ENCODE measurements at regions not wholly inside any gene's neighbourhood (a gene's known extent, or its start where the extent isn't known, plus 50 kb on each side); places are given as distances from the start of the nearest gene placed in this dataset.

- POLR2A ChIA-PET = no interaction called here
- no peak for DNase-seq
- H3K4me1 Mint-ChIP-seq = no peaks in the 10 kb centered on the region
Observed at GRCh38 chr1:29831500-29832117, 595.3 kb downstream of the PTPRU start.

GRCh38 chr1:29830916-29831315 is 594.6 kb downstream of the PTPRU start:
- no peak for DNase-seq
- Mint-ChIP-seq H3K27me3 (no peaks in the 10 kb centered on the region), H3K4me3 (no peak overlapping the region), H3K27ac (no peak overlapping the region), H3K4me1 (no peaks in the 10 kb centered on the region), H3K9me3 (no peaks in the 10 kb centered on the region), H3K36me3 (ENCODE audit: low read depth) (no peaks in the 10 kb centered on the region)
- POLR2A ChIA-PET = no interaction called here
- CTCF ChIA-PET = no interaction called here

More at GRCh38 chr1:29831500-29832117, 595.3 kb downstream of the PTPRU start:
- Mint-ChIP-seq H3K27me3 (no peaks in the 10 kb centered on the region), H3K4me3 (no peak overlapping the region), H3K27ac (no peak overlapping the region), H3K9me3 (no peaks in the 10 kb centered on the region), H3K36me3 (ENCODE audit: low read depth) (no peaks in the 10 kb centered on the region)
- CTCF ChIA-PET = no interaction called here

GRCh38 chr1:29830383-29830782 is 594.1 kb downstream of the PTPRU start:
- Mint-ChIP-seq H3K27ac (no peak overlapping the region), H3K9me3 (no peaks in the 10 kb centered on the region)
- POLR2A ChIA-PET = no interaction called here

GRCh38 chr1:29829448-29830344 is 593.4 kb downstream of the PTPRU start:
- no peaks in the 10 kb centered on the region for H3K36me3 Mint-ChIP-seq (ENCODE audit: low read depth)
- no peak for DNase-seq
- H3K27me3 Mint-ChIP-seq = no peaks in the 10 kb centered on the region
- ChIA-PET CTCF (interaction anchor here (0.6 kb wide), 1 partner anchor 813 kb away, joined by 3 read pairs; no protein-coding TSS in a partner anchor), POLR2A (no interaction called here)
- no peak overlapping the region for H3K27ac Mint-ChIP-seq
- H3K4me1 Mint-ChIP-seq = no peaks in the 10 kb centered on the region
- no peak overlapping the region for H3K4me3 Mint-ChIP-seq
- no peaks in the 10 kb centered on the region for H3K9me3 Mint-ChIP-seq

More at GRCh38 chr1:29830383-29830782, 594.1 kb downstream of the PTPRU start:
- Mint-ChIP-seq H3K27me3 (no peaks in the 10 kb centered on the region), H3K4me1 (no peaks in the 10 kb centered on the region), H3K36me3 (ENCODE audit: low read depth) (no peaks in the 10 kb centered on the region), H3K4me3 (no peak overlapping the region)
- no peak for DNase-seq
- CTCF ChIA-PET = no interaction called here

- CTCF ChIA-PET = interaction anchor here (0.6 kb wide), 1 partner anchor 812 kb away, joined by 3 read pairs; no protein-coding TSS in a partner anchor
- Mint-ChIP-seq H3K4me3 (no peak overlapping the region), H3K27ac (no peak overlapping the region), H3K9me3 (no peaks in the 10 kb centered on the region), H3K27me3 (no peaks in the 10 kb centered on the region), H3K4me1 (no peaks in the 10 kb centered on the region), H3K36me3 (ENCODE audit: low read depth) (no peaks in the 10 kb centered on the region)
- DNase-seq = no peak
- POLR2A ChIA-PET = no interaction called here
Observed at GRCh38 chr1:29828526-29829447, 592.5 kb downstream of the PTPRU start.

- ChIA-PET POLR2A (no interaction called here), CTCF (interaction anchor here (0.7 kb wide), 1 partner anchor 10 kb away, joined by 3 read pairs; no protein-coding TSS in a partner anchor)
- no peak overlapping the region for H3K4me3 Mint-ChIP-seq
- no peaks in the 10 kb centered on the region for H3K36me3 Mint-ChIP-seq (ENCODE audit: low read depth)
- no peaks in the 10 kb centered on the region for H3K4me1 Mint-ChIP-seq
- H3K9me3 Mint-ChIP-seq = no peaks in the 10 kb centered on the region
- no peaks in the 10 kb centered on the region for H3K27me3 Mint-ChIP-seq
- no peak for DNase-seq
- H3K27ac Mint-ChIP-seq = no peak overlapping the region
Observed at GRCh38 chr1:29827801-29828525, 591.6 kb downstream of the PTPRU start.

GRCh38 chr1:29827237-29827750 is 591.0 kb downstream of the PTPRU start:
- DNase-seq = no peak
- CTCF ChIA-PET = interaction anchor here (0.7 kb wide), 1 partner anchor 11 kb away, joined by 3 read pairs; no protein-coding TSS in a partner anchor
- POLR2A ChIA-PET = no interaction called here
- Mint-ChIP-seq H3K36me3 (ENCODE audit: low read depth) (no peaks in the 10 kb centered on the region), H3K27me3 (no peaks in the 10 kb centered on the region), H3K4me3 (no peak overlapping the region), H3K27ac (no peak overlapping the region), H3K4me1 (no peaks in the 10 kb centered on the region), H3K9me3 (no peaks in the 10 kb centered on the region)

- H3K27ac Mint-ChIP-seq = no peak overlapping the region
- no peaks in the 10 kb centered on the region for H3K27me3 Mint-ChIP-seq
- no peaks in the 10 kb centered on the region for H3K36me3 Mint-ChIP-seq (ENCODE audit: low read depth)
- no peaks in the 10 kb centered on the region for H3K9me3 Mint-ChIP-seq
- DNase-seq = no peak
- ChIA-PET CTCF (no interaction called here), POLR2A (no interaction called here)
- no peaks in the 10 kb centered on the region for H3K4me1 Mint-ChIP-seq
- no peak overlapping the region for H3K4me3 Mint-ChIP-seq
Observed at GRCh38 chr1:29826646-29827045, 590.3 kb downstream of the PTPRU start.

- CTCF ChIA-PET = no interaction called here
Observed at GRCh38 chr1:29825941-29826415, 589.7 kb downstream of the PTPRU start.

GRCh38 chr1:29825274-29825940 is 589.1 kb downstream of the PTPRU start:
- H3K9me3 Mint-ChIP-seq = no peaks in the 10 kb centered on the region
- no peak for DNase-seq
- H3K4me3 Mint-ChIP-seq = no peak overlapping the region
- POLR2A ChIA-PET = no interaction called here
- H3K4me1 Mint-ChIP-seq = no peaks in the 10 kb centered on the region
- CTCF ChIA-PET = no interaction called here
- peaks cover 7% of the 10 kb centered on the region for H3K27me3 Mint-ChIP-seq
- H3K27ac Mint-ChIP-seq = no peak overlapping the region
- no peaks in the 10 kb centered on the region for H3K36me3 Mint-ChIP-seq (ENCODE audit: low read depth)

More at GRCh38 chr1:29825941-29826415, 589.7 kb downstream of the PTPRU start:
- peaks cover 5% of the 10 kb centered on the region for H3K27me3 Mint-ChIP-seq
- no peak overlapping the region for H3K27ac Mint-ChIP-seq
- H3K4me3 Mint-ChIP-seq = no peak overlapping the region
- no peak for DNase-seq
- no peaks in the 10 kb centered on the region for H3K4me1 Mint-ChIP-seq
- H3K9me3 Mint-ChIP-seq = no peaks in the 10 kb centered on the region
- POLR2A ChIA-PET = no interaction called here
- H3K36me3 Mint-ChIP-seq (ENCODE audit: low read depth) = no peaks in the 10 kb centered on the region

- no peak overlapping the region for H3K4me3 Mint-ChIP-seq
- POLR2A ChIA-PET = no interaction called here
- H3K9me3 Mint-ChIP-seq = no peaks in the 10 kb centered on the region
- H3K27ac Mint-ChIP-seq = no peak overlapping the region
- DNase-seq = no peak
- CTCF ChIA-PET = no interaction called here
- no peaks in the 10 kb centered on the region for H3K36me3 Mint-ChIP-seq (ENCODE audit: low read depth)
- H3K4me1 Mint-ChIP-seq = no peaks in the 10 kb centered on the region
- peaks cover 7% of the 10 kb centered on the region for H3K27me3 Mint-ChIP-seq
Observed at GRCh38 chr1:29824511-29825273, 588.4 kb downstream of the PTPRU start.
